ENCODE measurements at regions not wholly inside any gene's neighbourhood (a gene's known extent, or its start where the extent isn't known, plus 50 kb on each side); places are given as distances from the start of the nearest gene placed in this dataset.

DNA sequence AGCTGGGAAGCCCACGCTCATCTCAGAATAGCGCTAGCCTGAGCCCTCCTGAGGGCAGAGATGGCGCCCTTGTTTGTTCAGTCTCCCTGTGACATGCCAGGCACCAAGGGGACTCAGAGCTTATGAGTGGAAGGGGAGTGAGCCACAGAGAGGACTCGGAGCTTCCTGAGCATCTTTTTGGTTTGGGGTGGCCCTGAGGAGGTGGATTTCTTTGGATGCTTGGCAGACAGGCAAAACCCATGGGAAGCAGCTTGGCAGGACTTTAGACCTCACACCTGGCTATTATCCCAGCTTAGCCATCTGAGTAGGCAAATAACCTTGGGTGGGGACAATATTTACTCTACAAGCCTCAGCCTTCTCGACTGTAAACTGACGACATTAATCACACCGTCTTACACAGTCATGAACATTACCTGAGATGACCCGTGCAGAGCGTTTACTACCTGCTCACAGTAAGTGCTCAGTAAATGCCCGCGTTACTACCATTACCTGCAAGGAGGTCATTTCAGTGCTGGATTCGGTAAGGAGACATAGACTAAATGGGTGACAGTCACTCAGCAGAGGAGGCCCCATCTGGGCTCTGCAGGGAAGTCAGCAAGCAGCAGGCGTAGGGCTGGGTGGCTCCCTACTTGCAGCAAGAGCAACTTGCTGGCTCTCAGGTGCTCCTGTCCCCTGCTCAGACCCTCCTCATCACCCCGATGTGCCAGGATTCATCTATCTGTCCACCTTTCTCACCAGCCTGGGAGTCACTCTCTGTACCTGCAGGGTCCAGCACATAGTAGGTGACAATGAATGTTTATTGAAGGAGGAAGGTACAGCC is 54.9 kb downstream of the KLHDC7A start:
- no peak overlapping the region for H3K4me3 ChIP-seq (ENCODE audit: low read depth, low read length)
- H3K27me3 ChIP-seq (replicated peaks): no peaks in the 10 kb centered on the region
- DNase-seq: no peak
- no peak overlapping the region for H3K27ac ChIP-seq
- TF ChIP-seq, protein P1, sequence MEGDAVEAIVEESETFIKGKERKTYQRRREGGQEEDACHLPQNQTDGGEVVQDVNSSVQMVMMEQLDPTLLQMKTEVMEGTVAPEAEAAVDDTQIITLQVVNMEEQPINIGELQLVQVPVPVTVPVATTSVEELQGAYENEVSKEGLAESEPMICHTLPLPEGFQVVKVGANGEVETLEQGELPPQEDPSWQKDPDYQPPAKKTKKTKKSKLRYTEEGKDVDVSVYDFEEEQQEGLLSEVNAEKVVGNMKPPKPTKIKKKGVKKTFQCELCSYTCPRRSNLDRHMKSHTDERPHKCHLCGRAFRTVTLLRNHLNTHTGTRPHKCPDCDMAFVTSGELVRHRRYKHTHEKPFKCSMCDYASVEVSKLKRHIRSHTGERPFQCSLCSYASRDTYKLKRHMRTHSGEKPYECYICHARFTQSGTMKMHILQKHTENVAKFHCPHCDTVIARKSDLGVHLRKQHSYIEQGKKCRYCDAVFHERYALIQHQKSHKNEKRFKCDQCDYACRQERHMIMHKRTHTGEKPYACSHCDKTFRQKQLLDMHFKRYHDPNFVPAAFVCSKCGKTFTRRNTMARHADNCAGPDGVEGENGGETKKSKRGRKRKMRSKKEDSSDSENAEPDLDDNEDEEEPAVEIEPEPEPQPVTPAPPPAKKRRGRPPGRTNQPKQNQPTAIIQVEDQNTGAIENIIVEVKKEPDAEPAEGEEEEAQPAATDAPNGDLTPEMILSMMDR (IDR thresholded peaks at IDR 0.05; ENCODE audit: low read depth, low read length, missing control alignments): no peak
- H3K36me3 ChIP-seq (replicated peaks): no peaks in the 10 kb centered on the region
- in situ Hi-C loops (cut with HindIII; ENCODE audit: low pct_ligation_motif_present, low sequenced_read_pairs): no loop called here

DNA sequence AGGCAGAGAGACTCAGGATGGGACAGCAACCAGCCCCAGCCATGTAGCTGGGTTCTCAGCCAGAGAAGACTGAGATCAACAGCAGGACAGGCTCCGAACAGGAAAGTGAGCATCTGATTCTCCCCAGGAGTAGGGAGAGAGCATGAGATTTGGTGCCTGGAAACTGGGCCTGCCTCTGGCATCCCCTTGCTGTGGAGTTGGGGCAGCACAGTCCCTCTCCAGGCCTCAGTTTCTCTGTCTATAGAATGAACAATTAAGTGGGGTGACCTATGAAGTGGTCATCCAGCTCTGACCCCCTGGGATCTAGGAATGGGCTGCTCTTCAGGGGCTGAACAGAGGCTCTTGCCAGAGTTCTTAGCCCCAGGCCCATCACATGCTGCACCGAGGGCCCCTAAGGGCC is 55.6 kb downstream of the KLHDC7A start:
- Histone ChIP-seq H3K4me3 (ENCODE audit: low read depth, low read length) (no peak overlapping the region), H3K27ac (no peak overlapping the region), H3K36me3 (replicated peaks) (no peaks in the 10 kb centered on the region), H3K27me3 (replicated peaks) (no peaks in the 10 kb centered on the region)
- TF ChIP-seq, protein P1 (IDR thresholded peaks at IDR 0.05; ENCODE audit: low read depth, low read length, missing control alignments): no peak
- DNase-seq: no peak
- in situ Hi-C loops (cut with HindIII; ENCODE audit: low pct_ligation_motif_present, low sequenced_read_pairs): no loop called here

DNA sequence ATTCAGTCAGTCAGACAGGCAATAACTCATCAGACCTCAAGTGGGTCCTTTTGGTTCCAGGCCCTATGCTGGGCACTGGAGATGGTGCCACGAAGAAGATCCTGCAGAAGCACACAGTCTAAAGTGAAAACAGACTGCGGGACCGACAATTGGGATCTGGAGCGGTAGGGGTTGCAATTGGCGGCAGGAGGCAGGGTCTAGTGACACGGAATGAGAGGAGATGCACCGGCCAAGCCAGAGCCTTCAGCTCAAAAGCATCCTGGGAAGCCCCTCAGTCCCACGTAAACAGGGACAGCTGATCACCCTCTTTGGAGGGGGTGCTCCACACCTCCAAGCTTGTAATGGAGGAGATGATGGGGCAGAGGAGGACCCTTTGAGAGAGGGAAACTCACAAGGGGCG is 56.2 kb downstream of the KLHDC7A start:
- Histone ChIP-seq H3K27me3 (replicated peaks) (no peaks in the 10 kb centered on the region), H3K27ac (no peak overlapping the region), H3K4me3 (ENCODE audit: low read depth, low read length) (no peak overlapping the region), H3K36me3 (replicated peaks) (no peaks in the 10 kb centered on the region)
- TF ChIP-seq, protein P1 (IDR thresholded peaks at IDR 0.05; ENCODE audit: low read depth, low read length, missing control alignments): no peak
- DNase-seq: no peak
- in situ Hi-C loops (cut with HindIII; ENCODE audit: low pct_ligation_motif_present, low sequenced_read_pairs): no loop called here

DNA sequence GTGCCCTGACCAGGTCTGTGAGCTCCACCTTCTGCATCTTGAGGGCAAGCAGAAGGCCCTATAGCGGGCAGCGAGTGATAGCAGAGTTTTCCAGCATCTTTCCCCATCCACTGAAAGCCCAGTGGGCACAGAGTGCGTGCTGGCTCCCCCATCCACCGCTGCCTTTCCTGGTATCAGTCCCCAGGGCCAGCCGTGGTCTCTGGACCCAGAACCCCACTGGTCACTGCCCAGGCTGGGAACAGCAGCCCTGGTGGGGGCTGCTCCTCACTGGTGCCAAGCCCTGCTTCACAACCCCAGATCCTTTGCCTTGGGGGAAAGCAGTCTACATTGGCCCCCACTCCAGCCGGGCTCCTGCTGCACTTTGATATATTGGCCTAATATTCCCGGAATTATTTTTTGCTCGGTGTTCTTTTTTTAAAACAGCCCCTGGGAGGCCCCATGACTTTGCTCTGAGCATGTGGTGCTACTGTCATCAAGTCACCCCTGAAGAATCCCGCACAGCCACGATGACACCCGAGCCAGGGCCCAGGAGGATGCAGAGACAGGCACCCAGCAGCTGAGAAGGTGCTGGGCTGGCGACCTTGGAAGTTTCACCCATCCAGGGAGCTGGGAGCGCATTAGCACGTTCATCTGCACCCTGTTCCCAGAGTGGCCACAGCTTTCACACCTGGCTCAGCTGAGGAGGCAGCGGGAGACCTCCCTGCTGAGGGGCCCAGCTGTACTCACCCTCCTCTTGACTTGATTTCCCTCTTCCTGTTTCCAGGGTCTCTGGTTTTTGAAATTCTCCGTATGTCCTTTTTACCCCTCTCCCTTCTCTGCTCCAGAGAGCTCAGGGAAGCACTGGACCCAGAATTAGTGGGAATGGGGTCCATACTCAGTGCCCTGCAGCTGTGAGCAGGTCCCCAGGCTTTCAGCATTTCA is 56.9 kb downstream of the KLHDC7A start:
- H3K27ac ChIP-seq: no peak overlapping the region
- in situ Hi-C loops (cut with HindIII; ENCODE audit: low pct_ligation_motif_present, low sequenced_read_pairs): no loop called here
- TF ChIP-seq, protein P1 (IDR thresholded peaks at IDR 0.05; ENCODE audit: low read depth, low read length, missing control alignments): no peak
- no peaks in the 10 kb centered on the region for H3K36me3 ChIP-seq (replicated peaks)
- no peak overlapping the region for H3K4me3 ChIP-seq (ENCODE audit: low read depth, low read length)
- DNase-seq: no peak
- no peaks in the 10 kb centered on the region for H3K27me3 ChIP-seq (replicated peaks)

DNA sequence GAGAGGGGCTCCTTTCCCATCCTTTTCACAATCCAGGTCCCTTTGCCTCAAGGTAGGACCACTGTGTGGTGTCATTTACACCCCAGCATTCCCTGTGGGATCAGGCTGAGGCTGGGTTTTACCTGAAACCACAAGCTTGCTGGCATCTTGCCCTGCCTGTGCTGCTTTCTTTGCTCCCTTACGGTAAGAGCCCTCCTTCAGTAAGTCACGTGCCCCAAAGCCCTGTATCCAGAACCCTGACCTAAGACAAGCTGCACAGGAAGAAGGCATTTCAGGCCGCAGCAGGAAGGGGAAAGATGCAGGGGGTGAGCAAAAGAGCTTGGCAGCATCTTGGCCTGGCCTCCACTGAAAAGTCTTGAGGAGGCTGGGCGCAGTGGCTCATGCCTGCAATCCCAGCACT is 58.4 kb downstream of the KLHDC7A start:
- in situ Hi-C loops (cut with HindIII; ENCODE audit: low pct_ligation_motif_present, low sequenced_read_pairs): no loop called here
- Histone ChIP-seq H3K4me3 (ENCODE audit: low read depth, low read length) (no peak overlapping the region), H3K27ac (no peak overlapping the region), H3K36me3 (replicated peaks) (no peaks in the 10 kb centered on the region), H3K27me3 (replicated peaks) (no peaks in the 10 kb centered on the region)
- TF ChIP-seq, protein P1 (IDR thresholded peaks at IDR 0.05; ENCODE audit: low read depth, low read length, missing control alignments): no peak
- DNase-seq: no peak
